HG02763 (cell line): ENCODE measurements at regions not wholly inside any gene's neighbourhood (a gene's known extent, or its start where the extent isn't known, plus 50 kb on each side); places are given as distances from the start of the nearest gene placed in this dataset.

ENCODE experiments used
- ATAC-seq: cut with Tn5 transposase; IDR thresholded peaks from one replicate; pipeline ENCODE4 v1.9.1; 2021; ENCODE audit warnings: mild to moderate bottlenecking, moderate library complexity; ENCODE audit not compliant: unreplicated experiment

DNA sequence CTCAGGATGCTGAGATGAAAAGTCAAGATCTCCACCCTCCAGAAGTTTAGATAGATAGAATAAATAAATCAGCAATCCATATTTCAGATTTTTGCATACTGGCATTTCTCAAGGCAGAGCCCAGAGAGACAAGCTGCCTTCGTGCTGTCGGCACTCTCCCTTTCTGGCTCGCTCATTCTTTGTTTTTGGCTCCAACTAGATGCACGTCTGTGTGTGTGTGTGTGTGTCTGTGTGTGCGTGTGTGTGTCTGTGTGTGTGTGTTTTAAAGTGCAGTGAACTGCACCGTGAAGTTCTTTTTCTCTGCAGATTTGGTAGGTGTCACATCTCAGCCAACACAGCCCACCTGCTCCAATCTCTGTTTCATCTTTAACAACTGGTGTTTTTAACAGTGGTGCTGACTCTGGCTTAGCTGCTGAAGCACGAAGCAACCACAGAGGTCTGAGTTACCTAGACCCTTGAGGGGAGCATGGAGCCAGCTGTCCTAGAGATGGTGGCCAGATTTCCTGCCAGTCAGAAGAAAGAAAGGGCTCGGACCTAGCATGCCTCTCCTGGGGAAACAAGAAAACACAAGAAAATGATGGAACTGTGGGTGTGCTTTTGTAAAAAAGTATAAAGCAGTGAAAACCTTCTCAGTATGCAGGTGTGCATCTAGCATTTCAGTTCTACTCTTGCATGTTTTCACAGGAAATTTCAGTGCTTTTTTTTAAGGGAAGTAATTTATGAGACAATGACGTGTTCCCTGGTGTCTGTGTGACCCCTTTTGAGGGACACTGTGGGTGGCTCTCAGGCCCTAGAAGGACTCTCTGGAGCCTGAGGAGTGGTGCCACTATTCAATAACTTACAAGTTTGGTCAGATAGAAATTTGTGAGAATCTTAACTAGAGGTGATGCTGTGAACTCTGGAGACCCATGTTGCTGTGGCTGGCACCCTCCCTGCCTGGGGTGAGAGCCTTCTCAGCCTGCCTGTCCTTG, 364.3 kb downstream of the RNF144A start:
- no peak for ATAC-seq

DNA sequence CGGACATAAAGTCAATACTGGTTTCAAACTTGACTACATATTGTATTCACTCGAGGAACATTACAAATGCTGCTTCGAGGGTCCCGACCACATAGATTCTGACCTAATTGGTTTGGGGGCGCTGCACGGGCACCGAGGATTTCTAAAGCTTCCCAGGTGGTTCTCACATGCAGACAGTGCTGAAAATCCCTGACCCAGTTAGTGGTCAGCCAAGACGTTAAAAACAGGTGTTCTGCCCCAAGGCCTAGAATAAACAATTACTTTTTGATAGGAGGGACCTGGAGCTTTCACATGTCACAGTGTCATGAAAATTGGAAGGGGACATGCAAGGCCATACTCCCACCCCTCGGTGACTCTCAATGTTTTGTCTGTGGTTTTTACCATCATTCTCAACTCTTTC, 368.9 kb downstream of the RNF144A start:
- ATAC-seq: no peak

DNA sequence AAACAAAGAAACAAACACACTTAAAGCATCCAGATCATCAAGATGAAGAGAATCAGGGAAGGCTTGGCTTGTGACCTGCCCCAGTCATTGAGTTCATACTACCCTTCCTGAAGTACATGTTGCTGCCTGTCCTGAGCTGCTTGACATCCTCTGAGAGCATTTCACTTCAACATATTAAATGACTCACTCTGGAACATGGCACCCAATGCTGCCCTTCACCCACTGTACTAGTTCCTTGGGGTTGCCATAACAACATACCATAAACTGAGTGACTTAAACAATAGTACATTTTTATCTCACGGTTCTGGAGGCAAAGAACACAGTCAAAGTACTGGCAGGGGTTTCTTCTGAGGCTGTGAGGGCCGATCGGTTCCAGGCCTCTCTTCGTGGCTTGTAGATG, 371.3 kb downstream of the RNF144A start:
- ATAC-seq: no peak

DNA sequence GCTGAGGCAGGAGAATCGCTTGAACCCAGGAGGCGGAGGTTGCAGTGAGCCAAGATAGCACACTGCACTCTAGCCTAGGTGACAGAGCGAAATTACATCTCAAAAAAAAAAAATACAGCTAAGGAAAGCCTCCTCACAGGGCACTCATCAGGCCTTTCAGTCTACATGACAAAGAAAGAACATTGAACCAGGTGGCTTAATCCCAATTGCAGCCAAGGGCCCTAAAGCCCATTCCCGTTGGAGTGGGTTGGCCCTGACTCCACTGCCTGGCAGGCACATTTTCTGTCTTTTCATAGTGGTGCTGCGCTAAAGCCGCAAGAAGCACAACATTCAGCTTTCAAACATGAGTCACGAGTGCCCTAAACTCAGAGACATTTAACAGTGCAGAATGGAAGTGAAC, 372.5 kb downstream of the RNF144A start:
- ATAC-seq: no peak

DNA sequence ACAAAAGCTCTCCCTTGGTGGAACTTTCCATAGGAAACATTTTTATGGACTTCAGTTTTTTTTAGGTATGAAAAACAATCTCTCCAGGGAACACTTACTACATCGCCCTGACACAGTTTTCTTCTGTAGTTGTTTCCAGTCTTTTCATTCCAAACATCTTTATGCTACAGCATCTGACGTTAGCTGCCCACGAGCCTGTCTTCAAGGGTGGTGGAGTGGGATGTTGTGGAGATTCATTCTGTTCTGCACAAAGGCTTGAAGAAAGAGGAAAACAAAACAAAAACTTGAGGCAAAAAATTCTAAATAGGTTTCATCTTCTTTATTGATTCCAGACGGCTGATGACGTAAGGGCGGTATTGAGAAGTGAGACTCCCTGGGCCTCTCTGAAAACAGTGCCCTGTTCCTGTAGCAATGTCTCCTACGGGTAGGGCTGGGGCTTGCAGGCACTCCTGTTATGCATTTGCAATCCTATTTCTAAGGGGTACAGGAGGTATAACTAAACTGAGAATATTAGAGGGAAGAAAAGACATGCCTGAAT, 375.0 kb downstream of the RNF144A start:
- ATAC-seq: no peak

DNA sequence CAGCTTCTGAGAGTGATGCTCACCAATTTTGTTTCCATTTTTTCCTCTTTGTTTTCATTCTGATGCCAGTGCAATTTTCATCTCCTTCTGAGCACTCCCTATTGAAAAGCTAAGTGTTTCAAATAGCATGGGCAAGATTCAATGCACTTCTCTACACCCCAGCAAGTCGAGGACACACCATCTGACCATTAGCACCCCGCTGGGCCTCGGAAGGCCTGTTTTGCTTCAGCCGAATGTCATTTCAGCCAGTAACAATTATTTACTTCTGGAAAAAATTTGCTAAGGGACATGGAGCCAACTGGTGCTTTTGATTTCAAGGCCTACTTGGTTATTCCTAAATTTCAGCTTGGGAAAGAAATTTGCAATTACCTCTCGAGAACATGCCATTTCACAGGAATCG, 392.4 kb downstream of the RNF144A start:
- ATAC-seq: no peak

DNA sequence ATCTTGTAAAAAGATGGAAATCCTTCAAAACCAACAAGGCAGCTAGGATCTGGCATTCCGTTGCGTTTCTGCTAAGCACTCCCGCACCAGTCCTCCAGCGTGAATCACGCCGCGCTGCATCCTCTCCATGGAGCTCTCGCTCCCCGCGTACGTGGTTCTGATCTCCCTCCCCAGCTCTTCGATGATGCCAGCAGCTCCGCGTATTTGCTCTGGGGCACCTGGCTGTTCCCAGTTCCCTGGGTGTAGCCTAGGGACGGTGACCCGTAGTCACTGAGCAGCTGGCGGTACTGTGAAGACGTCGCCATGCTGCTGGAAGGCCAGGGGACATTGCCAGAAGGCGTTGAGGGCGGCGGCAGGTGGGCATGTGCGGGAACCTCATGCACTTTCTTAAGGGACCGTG, 407.5 kb downstream of the RNF144A start:
- no peak for ATAC-seq

DNA sequence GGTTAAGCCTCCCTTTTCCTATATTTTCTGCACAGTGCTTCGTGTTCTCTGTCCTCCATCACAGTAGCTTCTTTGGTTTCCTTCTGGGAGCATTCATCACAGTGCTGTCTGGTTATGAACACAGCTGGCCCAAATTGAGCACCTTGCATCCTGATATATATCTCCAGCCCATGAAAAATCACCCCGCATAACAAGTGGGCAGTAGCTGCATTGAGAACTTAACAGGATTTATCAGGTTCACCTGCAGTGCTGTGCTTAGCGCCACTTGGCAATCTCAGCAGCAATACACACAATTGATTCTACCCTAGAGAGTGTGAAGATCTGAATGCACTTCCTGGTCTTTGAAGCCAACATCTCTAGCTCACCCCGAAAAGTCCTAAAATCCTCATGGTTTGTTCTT, 408.0 kb downstream of the RNF144A start:
- no peak for ATAC-seq

DNA sequence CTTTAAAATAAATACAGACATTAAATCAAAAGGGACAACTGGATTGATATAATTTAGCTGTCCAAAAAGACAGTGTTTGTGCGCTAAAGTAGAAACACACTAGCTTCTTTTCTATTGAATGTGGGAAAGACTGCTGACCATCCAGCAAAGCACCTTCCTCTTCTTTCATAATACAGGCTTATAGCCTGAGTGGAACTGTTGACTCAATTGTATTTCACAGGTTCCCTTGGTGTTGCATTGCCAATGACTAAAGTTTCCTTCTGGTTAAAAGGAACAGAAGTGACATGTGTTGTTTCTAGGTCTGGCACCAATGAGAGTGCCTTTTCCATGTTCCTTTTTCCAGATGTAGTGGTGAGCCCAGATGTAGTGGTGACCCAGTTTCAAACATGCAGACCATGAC, 412.3 kb downstream of the RNF144A start:
- no peak for ATAC-seq

DNA sequence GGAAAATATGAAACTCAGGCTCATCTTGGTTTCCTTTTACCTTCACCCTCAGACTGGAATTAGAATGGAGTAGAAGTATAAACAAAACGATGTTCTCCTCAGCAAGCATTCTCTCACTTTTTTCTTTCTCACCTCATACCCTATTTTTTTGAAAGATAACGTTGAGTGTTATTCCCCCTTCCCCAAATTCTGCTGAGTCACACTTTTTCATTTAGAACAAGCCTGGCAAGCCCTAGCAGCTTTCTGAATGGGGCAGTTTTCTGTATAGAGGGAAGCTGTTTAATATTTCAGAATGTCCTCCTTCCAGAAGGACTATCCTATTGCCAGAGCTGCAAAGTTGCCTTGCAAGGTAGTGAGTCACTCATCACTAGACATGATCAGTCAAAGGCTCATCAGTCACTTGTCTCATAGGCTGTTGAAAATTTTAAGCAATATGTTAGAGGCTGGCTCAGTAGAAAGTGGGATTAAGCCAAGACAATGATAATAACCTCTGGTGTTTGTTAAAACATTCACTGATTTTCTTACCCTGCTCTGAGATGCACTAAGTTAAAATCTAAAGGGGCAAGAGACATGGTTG, 416.1 kb downstream of the RNF144A start:
- no peak for ATAC-seq

DNA sequence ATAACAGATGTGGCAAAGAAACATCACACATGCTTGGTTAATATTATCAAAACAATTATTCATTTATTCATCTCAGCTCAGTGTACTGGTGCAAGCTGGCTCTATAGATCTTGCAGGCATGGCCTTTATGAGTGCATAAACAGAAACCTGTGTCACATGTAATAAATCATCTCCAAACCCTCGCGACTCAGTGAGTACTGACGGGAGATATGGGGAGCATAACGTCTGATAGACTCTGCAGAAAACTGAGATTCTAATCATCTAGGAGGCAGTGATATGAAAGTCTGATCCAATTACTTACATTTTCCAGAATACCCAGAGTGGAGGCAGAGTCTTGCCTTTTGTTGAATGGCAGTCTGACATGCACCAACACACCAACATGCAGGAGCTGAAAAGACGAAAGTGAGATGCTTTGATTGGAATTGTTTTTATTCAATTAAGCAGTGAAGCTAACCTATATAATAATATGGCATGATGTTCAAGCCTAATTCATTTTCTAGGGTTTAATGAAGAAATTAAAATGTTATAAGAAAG, 416.8 kb downstream of the RNF144A start:
- ATAC-seq: no peak

DNA sequence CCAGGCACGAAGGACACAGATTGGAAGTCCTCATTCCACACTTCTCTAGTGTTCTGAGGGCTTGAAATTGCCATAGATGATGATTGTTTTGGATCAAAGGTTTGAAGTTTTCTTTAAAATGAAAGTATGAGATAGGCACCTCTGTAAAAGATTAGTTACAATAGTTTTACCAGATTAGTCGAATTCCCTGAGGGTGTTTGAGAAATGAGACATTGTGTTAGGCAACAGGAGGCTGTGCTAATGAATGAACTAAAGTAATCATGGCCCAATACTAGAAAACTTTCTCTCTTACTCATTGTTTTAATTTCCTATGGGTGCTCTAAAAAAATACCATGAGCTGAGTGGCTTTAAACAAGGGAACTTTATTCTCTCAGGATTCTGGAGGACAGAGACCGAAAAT, 421.7 kb downstream of the RNF144A start:
- no peak for ATAC-seq

DNA sequence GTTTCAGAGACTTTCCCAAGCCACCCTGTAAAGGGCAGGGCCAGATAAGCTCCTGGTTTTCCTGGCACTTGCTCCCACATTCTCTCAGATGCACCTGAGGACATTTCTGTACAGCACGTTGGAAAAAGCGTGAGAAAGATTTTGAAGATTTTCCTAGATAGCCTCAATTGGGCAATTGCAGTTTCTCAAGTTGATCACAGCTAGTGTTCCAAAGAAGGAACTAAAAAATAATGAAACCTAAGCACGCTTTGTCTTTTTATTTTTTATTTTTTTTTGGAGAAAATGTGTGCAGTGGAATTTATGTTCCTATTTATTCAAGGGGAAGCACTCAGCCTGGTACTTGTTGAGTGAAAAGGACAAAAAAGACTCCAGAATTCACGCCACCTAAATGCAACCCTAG, 429.1 kb downstream of the RNF144A start:
- no peak for ATAC-seq

DNA sequence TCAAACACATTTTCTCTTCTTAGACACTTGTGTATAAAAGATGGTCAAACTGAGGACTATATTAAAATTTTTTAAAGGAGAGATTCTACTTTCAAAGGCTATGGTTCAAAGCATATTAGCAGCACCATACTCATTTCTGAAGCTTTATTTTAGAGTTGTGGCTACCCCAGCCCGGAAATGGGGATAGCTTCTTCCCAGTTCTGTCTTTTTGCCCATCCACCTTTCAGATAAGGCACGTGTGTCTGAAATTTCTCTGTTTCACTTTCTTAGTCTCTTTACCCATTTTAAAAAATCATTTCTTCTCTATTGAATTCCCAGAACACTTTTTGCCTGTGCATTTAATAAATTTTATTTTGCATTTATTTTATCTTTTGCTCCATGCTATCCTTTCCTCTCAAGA, 431.5 kb downstream of the RNF144A start:
- no peak for ATAC-seq

DNA sequence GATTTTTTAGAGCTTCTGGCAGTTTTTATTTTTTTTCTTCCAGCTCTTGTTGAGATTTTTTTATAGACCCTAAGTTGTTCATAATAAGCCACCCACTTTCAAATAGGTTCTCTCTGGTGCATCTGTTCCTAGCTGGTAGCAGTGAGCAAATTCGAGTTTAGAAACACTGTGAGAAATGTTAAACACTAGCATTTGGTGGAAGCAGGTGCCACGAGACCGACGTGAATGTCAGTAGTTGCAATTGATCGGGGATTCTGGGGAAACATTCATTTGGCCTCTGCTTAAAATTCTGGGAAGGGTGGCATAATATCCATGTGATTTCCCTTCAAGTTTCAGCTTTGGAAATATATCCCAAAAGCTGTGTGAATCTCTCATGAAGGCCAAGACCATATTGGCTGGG, 435.0 kb downstream of the RNF144A start:
- ATAC-seq: no peak

DNA sequence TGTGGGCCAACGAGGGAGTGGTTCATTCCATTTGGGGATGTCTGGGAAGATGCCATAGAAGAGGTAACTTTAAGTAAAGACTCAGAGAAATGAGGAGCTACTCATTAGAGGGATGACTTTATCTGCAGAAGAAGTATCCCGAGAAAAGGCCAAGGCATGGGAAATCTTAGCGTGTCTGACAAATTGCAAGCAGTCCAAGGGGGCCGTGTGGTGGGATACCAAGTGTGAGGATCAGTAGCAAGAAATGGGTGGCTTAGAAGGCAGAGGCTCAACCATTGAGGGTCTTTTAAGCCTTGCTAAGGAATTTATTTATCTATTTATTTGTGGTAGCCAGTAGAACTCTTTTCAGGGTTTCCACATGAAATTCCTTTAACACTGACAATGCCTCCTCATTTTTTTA, 436.4 kb downstream of the RNF144A start:
- no peak for ATAC-seq

DNA sequence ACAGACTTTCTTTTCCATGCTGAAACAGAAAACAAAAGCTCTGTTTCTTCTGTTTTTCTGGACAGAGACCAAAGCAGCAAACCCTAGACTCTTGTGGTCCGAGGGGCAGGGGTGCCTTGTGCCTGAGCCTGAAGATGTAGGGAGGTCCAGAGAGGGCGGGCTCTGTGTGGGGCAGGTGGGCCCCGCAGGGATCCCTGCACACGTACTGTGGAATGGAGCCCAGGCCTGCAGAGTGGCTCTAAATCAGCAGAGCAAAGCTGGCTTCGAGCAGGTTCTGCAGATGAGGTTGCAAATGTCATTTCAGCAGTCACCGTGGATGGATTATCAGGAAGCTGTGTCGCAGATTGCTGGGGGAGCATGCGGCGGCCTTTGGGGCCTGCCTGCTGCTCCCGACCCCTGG, 438.6 kb downstream of the RNF144A start:
- no peak for ATAC-seq

DNA sequence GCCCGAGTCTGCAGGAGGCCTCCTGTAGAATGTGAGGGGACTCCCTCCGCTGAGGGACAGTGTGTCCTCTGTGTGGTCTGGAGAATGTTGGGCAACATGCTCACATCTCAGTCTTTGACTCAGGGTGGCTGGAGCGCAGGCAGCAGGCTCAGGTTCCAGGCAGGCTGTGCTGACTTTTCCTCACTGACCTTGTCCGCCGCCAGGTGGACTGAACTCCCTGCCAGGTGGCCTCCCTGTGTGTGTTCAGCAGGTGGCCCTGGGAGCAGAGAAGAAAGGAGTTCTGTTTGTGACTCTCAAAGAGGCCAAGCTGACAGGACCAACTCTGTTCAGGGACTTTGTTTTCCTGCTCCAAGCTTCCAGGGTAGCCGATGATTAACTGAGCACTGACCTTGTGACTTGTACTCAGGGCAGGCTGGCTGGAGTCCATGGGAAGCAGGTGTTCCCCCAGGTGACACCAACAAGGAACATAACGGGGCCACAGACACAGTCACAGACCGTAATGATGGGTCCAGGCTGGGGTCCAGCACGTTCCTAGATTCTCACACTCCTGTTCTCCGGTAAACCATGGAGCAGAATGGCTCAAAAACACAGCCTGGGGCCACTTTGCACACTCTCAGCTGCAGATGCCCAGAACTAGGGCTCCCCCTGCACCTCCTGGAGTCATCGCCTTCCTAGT, 439.8 kb downstream of the RNF144A start:
- ATAC-seq: no peak

DNA sequence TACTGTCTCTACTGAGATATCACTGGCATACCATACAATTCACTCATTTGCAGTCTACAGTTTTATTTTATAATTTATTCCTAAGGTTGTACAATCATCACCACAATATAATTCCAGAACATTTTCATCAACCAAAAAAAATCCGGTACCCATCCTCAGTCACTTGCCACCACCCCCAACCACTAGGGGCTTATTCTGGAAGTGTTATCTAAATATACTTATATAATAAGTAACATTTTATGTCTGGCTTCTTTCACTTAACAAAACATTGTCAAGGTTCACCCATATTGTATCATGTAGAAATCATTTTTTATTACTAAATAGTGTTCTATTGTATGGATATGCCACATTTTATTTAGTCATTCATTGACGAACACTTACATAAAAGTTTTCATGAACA, 440.8 kb downstream of the RNF144A start:
- no peak for ATAC-seq

DNA sequence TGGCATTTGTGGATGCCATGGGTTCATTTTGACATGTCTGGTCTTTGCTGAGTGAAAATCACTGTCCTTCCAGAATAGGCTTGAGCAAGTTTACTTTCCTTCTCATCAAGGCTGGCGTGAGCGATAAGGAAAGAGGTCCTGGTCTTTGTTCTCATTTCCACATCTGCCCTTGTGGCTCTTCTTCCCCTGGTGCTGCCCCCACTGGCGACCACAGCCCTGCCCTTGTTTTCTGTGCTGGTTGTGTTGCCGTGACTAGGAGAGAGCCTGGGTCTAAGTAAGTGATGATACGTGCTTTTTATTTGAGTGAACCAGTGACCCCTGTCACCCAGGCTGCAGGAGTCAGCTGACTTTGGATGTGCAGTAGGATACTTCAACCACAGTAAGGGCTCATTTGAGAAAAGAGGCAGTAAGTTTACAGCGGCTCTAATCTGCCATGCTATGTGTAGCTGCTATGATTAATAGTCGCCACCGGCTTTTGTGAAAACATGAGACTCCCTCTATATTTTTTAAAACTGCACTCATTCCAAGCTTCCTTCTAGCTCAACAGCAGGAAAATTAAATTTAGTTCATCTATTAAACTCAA, 441.7 kb downstream of the RNF144A start:
- no peak for ATAC-seq

DNA sequence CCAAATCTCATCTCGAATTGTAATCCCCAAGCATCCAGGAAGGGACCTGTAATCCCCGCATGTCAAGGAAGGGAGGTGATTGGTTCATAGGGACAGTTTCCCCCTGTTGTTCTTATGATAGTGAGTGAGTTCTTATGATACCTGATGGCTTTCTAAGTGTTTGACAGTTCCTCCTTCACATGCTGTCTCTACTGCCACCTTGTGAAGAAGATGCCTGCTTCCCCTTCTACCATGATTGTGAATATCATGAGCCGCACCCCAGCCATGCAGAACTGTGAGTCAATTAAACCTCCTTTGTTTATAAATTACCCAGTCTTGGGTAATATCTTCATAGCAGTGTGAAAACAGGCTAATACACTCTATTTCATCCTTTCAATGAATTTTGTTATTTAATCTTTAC, 446.7 kb downstream of the RNF144A start:
- no peak for ATAC-seq
